AG04450 (cell line): ENCODE measurements at regions not wholly inside any gene's neighbourhood (a gene's known extent, or its start where the extent isn't known, plus 50 kb on each side); places are given as distances from the start of the nearest gene placed in this dataset.

Experiments
- CTCF ChIA-PET: fragments of 300-600, 350-600 bp; formaldehyde crosslinking; extraction: SDS; loops from one replicate; lab custom pipeline; 2022; ENCODE audit warnings: antibody characterized with exemption, inconsistent platforms; lab: Charles Lee
- POLR2A ChIA-PET: fragments of 350-600 bp; formaldehyde crosslinking; extraction: SDS; loops from one replicate; lab custom pipeline; 2021; ENCODE audit warnings: antibody characterized with exemption, inconsistent platforms; lab: Yijun Ruan, JAX
- DNase-seq: peaks from one replicate; pipeline ENCODE4 v3.0.0-alpha.2; 2011; ENCODE audit warnings: low read depth, low spot score
- H3K27ac ChIP-seq: one replicate; pipeline ENCODE4 v1.5.1; 2012; ENCODE audit warnings: low read depth, low read length, control low read depth
- H3K27me3 ChIP-seq: one replicate; pipeline ENCODE4 v1.6.0; 2012; ENCODE audit warnings: low read length; ENCODE audit not compliant: control insufficient read depth, insufficient read depth
- H3K4me3 ChIP-seq: 2 replicates; pipeline ENCODE4 v1.5.1; 2011; ENCODE audit warnings: mild to moderate bottlenecking, low read depth, low read length, control low read depth
- H3K9me3 ChIP-seq: 2 replicates; pipeline ENCODE4 v1.5.1; 2012; ENCODE audit warnings: low read length; ENCODE audit not compliant: control insufficient read depth, insufficient read depth
- CTCF ChIP-seq: IDR thresholded peaks from 2 replicates; pipeline ENCODE4 v1.5.1; 2011; ENCODE audit warnings: low read depth, low read length, control low read depth, inconsistent platforms

GRCh38 chr5:112069329-112069728, 312.3 kb upstream of the NREP start:
- Histone ChIP-seq H3K9me3 (no peaks in the 10 kb centered on the region), H3K27me3 (no peaks in the 10 kb centered on the region), H3K27ac (no peak overlapping the region), H3K4me3 (no peak overlapping the region)
- DNase-seq = no peak
- POLR2A ChIA-PET = no interaction called here
- CTCF ChIA-PET = interaction anchor here (0.6 kb wide), 1 partner anchor 212 kb away, joined by 3 read pairs; no protein-coding TSS in a partner anchor
- no peak for TF ChIP-seq CTCF

- DNase-seq = no peak
- H3K4me3 ChIP-seq = no peak overlapping the region
- POLR2A ChIA-PET = no interaction called here
- CTCF ChIA-PET = no interaction called here
- no peak for TF ChIP-seq CTCF
- H3K27me3 ChIP-seq = no peaks in the 10 kb centered on the region
- H3K27ac ChIP-seq = no peak overlapping the region
- no peaks in the 10 kb centered on the region for H3K9me3 ChIP-seq
These were observed 311.6 kb upstream of the NREP start for GRCh38 chr5:112068593-112068992.

GRCh38 chr5:112065781-112066180, 308.8 kb upstream of the NREP start:
- Histone ChIP-seq H3K27ac (no peak overlapping the region), H3K9me3 (no peaks in the 10 kb centered on the region), H3K4me3 (no peak overlapping the region), H3K27me3 (no peaks in the 10 kb centered on the region)
- ChIA-PET CTCF (interaction anchor here (1.4 kb wide), 1 partner anchor 515 kb away, joined by 6 read pairs; no protein-coding TSS in a partner anchor), POLR2A (no interaction called here)
- no peak for DNase-seq
- no peak for TF ChIP-seq CTCF

GRCh38 chr5:112064956-112065355, 308.0 kb upstream of the NREP start:
- Histone ChIP-seq H3K9me3 (no peaks in the 10 kb centered on the region), H3K27me3 (no peaks in the 10 kb centered on the region), H3K4me3 (no peak overlapping the region), H3K27ac (no peak overlapping the region)
- no peak for TF ChIP-seq CTCF
- no peak for DNase-seq
- CTCF ChIA-PET = no interaction called here
- POLR2A ChIA-PET = no interaction called here

- Histone ChIP-seq H3K27me3 (no peaks in the 10 kb centered on the region), H3K27ac (no peak overlapping the region), H3K4me3 (no peak overlapping the region), H3K9me3 (no peaks in the 10 kb centered on the region)
- ChIA-PET POLR2A (no interaction called here), CTCF (no interaction called here)
- TF ChIP-seq CTCF = no peak
- DNase-seq = no peak
These were observed 307.3 kb upstream of the NREP start for GRCh38 chr5:112064271-112064701.
